Bronchial epithelial cell (primary cell): ENCODE measurements at regions not wholly inside any gene's neighbourhood (a gene's known extent, or its start where the extent isn't known, plus 50 kb on each side); places are given as distances from the start of the nearest gene placed in this dataset.

Experiments used
- DNase-seq: peaks from one replicate; pipeline ENCODE4 v3.0.0-alpha.2; 2010; ENCODE audit warnings: low read depth
- FAIRE-seq: peaks from 2 replicates; lab custom pipeline; 2011; peaks lifted over from hg19 to GRCh38; lab: Jason Lieb, UNC
- H3K27me3 ChIP-seq: 2 replicates; pipeline ENCODE4 v1.5.1; 2011; ENCODE audit warnings: low read length; ENCODE audit not compliant: control insufficient read depth, insufficient read depth
- H3K36me3 ChIP-seq: 2 replicates; pipeline ENCODE4 v1.5.1; 2011; ENCODE audit warnings: low read length; ENCODE audit not compliant: control insufficient read depth, insufficient read depth
- H3K4me3 ChIP-seq: 2 replicates; pipeline ENCODE4 v1.5.1; 2011; ENCODE audit warnings: mild to moderate bottlenecking, low read depth, low read length, control low read depth
- CTCF ChIP-seq: IDR thresholded peaks from 2 replicates; pipeline ENCODE4 v1.5.1; 2011; ENCODE audit warnings: mild to moderate bottlenecking, moderate library complexity, low read length, control low read depth, inconsistent platforms; ENCODE audit not compliant: insufficient read depth, severe bottlenecking

DNA sequence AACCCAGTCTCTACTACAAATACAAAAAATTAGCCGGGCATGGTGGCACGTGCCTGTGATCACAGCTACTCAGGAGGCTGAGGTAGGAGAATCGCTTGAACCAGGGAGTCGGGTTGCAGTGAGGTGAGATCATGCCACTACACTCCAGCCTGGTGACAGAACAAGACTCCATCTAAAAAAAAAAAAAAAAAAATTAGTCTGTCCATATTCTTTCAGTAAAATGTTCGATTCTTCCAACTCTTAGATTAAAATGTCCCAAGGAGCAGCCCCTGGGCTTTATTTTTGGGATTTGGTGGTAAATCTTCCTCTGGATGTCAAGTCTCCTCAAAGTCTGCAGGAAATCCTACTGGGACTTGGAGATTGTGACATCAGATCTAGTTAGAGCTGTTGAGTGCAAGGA, 101.0 kb upstream of the EEF1E1 start:
- DNase-seq (no peak), FAIRE-seq (no peak)
- Histone ChIP-seq H3K4me3 (no peak overlapping the region), H3K27me3 (no peaks in the 10 kb centered on the region), H3K36me3 (no peaks in the 10 kb centered on the region)
- TF ChIP-seq CTCF = no peak

DNA sequence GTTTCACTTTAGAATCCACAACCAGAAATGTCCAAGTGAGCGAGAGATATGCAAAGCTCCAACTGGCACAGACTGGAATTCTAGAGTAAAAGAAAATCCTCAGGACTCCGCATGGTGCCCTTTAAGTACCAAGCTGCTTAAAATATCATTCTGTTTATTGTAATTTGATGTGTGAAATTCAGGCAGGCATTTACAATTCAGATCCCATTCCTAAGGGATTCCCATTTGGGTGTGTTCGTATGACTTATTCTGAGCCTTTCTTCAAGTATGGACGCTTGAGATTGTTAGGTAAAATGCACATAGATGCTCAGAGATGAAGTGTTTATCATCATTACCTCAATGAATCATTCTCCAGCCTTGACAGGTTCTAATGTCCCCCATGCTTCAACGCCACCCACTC, 99.3 kb upstream of the EEF1E1 start:
- H3K4me3 ChIP-seq = no peak overlapping the region
- DNase-seq = no peak
- H3K36me3 ChIP-seq = no peaks in the 10 kb centered on the region
- TF ChIP-seq CTCF = no peak
- FAIRE-seq = no peak
- H3K27me3 ChIP-seq = no peaks in the 10 kb centered on the region

GRCh38 chr6:8200255-8200654, 97.9 kb upstream of the EEF1E1 start:
- DNase-seq (no peak), FAIRE-seq (no peak)
- Histone ChIP-seq H3K27me3 (no peaks in the 10 kb centered on the region), H3K4me3 (no peak overlapping the region), H3K36me3 (no peaks in the 10 kb centered on the region)
- TF ChIP-seq CTCF = no peak

DNA sequence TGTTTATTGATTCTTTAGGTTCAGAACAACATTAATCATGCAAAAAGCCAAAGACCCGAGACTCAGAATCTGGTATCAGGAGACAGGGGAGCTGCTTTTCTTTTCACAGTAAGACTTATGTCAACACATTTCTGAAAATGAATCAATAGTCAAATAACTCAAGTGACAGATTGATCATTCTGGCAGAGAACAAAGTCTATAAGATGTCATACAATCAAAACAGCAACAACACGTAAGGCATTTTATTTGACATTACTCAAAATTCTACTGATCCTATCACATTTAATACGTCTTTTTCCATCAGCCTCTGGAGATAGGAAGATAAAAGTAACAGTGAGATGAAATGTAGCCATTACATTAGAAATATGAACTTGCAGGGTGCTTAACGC, 93.4 kb upstream of the EEF1E1 start:
- no peak for TF ChIP-seq CTCF
- Histone ChIP-seq H3K36me3 (no peaks in the 10 kb centered on the region), H3K27me3 (no peaks in the 10 kb centered on the region), H3K4me3 (no peak overlapping the region)
- DNase-seq (no peak), FAIRE-seq (no peak)

GRCh38 chr6:8195040-8195713, 92.8 kb upstream of the EEF1E1 start:
- no peak for DNase-seq
- Histone ChIP-seq H3K36me3 (no peaks in the 10 kb centered on the region), H3K27me3 (no peaks in the 10 kb centered on the region), H3K4me3 (no peak overlapping the region)
- no peak for FAIRE-seq
- peak; percentile 3 for TF ChIP-seq CTCF

GRCh38 chr6:8194490-8194889, 92.1 kb upstream of the EEF1E1 start:
- DNase-seq = no peak
- H3K4me3 ChIP-seq = no peak overlapping the region
- TF ChIP-seq CTCF = no peak
- no peaks in the 10 kb centered on the region for H3K27me3 ChIP-seq
- FAIRE-seq = no peak
- no peaks in the 10 kb centered on the region for H3K36me3 ChIP-seq
